ENCODE measurements at regions not wholly inside any gene's neighbourhood (a gene's known extent, or its start where the extent isn't known, plus 50 kb on each side); places are given as distances from the start of the nearest gene placed in this dataset.

GRCh38 chr13:73733706-73734105, 400.5 kb downstream of the KLF12 start:
- TF ChIP-seq CTCF (IDR thresholded peaks at IDR 0.05; ENCODE audit: borderline replicate concordance, insufficient read depth, low read depth, low read length) = no peak

GRCh38 chr13:73732350-73732749, 401.9 kb downstream of the KLF12 start:
- no peak for TF ChIP-seq CTCF (IDR thresholded peaks at IDR 0.05; ENCODE audit: borderline replicate concordance, insufficient read depth, low read depth, low read length)
- no peak overlapping the region for H3K4me3 ChIP-seq (ENCODE audit: low read depth, low read length)

More at GRCh38 chr13:73733706-73734105, 400.5 kb downstream of the KLF12 start:
- no peak overlapping the region for H3K4me3 ChIP-seq (ENCODE audit: low read depth, low read length)

- H3K4me3 ChIP-seq (ENCODE audit: low read depth, low read length) = no peak overlapping the region
- no peak for TF ChIP-seq CTCF (IDR thresholded peaks at IDR 0.05; ENCODE audit: borderline replicate concordance, insufficient read depth, low read depth, low read length)
Measured at GRCh38 chr13:73731564-73731963, 402.6 kb downstream of the KLF12 start.

- TF ChIP-seq CTCF (IDR thresholded peaks at IDR 0.05; ENCODE audit: borderline replicate concordance, insufficient read depth, low read depth, low read length) = no peak
- no peak overlapping the region for H3K4me3 ChIP-seq (ENCODE audit: low read depth, low read length)
Measured at GRCh38 chr13:73730014-73730413, 404.2 kb downstream of the KLF12 start.

GRCh38 chr13:73729046-73729445, 405.2 kb downstream of the KLF12 start:
- no peak overlapping the region for H3K4me3 ChIP-seq (ENCODE audit: low read depth, low read length)
- no peak for TF ChIP-seq CTCF (IDR thresholded peaks at IDR 0.05; ENCODE audit: borderline replicate concordance, insufficient read depth, low read depth, low read length)

GRCh38 chr13:73722120-73722519, 412.1 kb downstream of the KLF12 start:
- 0 out of 2 replicates have a peak, but pooled peaks have one; percentile 6 for TF ChIP-seq CTCF (IDR thresholded peaks at IDR 0.05; ENCODE audit: borderline replicate concordance, insufficient read depth, low read depth, low read length)
- H3K4me3 ChIP-seq (ENCODE audit: low read depth, low read length) = no peak overlapping the region

GRCh38 chr13:73721571-73721970, 412.6 kb downstream of the KLF12 start:
- no peak overlapping the region for H3K4me3 ChIP-seq (ENCODE audit: low read depth, low read length)
- TF ChIP-seq CTCF (IDR thresholded peaks at IDR 0.05; ENCODE audit: borderline replicate concordance, insufficient read depth, low read depth, low read length) = no peak

Measured in GM12875 (cell line).